ENCODE measurements at regions not wholly inside any gene's neighbourhood (a gene's known extent, or its start where the extent isn't known, plus 50 kb on each side); places are given as distances from the start of the nearest gene placed in this dataset.
"Not testable (repeated sequence)": the region's sequence is repeated elsewhere in the genome, so short reads cannot be mapped to it uniquely, and the experiment has no call there.

DNA sequence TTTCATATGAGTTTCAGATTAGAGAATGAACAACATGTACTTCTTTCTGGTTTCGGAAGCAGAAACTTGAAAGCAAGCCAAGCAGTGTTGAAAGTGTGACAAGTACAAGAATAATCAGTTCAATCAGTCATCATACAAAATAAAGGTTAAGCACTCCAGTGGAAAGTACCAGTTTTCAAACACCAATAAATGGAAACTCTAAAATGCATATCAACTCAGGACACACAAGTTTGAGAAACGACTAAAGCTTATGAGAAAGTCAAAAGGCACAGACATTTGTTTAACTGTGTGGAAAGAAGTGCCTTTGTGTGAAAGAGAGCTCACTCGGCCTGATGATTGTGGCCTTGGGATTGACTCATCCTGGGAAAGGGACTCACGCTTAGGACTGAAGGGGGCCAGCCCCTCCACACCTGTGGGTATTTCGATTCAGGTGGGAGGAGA is 60.6 kb upstream of the AKR1C1 start:
- no peak overlapping the region for H3K27ac ChIP-seq
- peak; percentile 46 for DNase-seq (ENCODE audit: low read depth, low spot score)

- H3K27ac ChIP-seq; DNase-seq (ENCODE audit: low read depth, low spot score): not testable (repeated sequence)
Measured at GRCh38 chr10:4903126-4903525, 60.1 kb upstream of the AKR1C1 start.

DNA sequence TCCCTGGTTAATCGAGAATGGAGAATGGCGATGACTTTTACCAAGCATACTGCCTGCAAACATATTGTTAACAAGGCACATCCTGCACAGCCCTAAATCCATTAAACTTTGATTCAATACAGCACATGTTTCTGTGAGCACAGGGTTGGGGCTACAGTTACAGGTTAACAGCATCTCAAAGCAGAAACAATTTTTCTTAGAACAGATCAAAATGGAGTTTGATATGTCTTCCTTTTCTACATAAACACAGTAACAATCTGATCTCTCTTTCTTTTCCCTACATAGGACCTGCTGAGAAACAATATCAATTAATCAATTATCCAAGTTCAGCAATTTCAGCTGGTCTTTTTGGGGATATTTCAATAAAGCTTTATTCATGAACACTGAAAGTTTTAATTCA is 59.5 kb upstream of the AKR1C1 start:
- H3K27ac ChIP-seq; DNase-seq (ENCODE audit: low read depth, low spot score): not testable (repeated sequence)

GRCh38 chr10:4909118-4909517 is 54.1 kb upstream of the AKR1C1 start:
- DNase-seq (ENCODE audit: low read depth, low spot score): no peak
- H3K27ac ChIP-seq: no peak overlapping the region
